WTC11 (cell line): ENCODE measurements at regions not wholly inside any gene's neighbourhood (a gene's known extent, or its start where the extent isn't known, plus 50 kb on each side); places are given as distances from the start of the nearest gene placed in this dataset.

Source experiments
- HMGA2 ChIP-seq: fragments of 250-450 bp; sonication (Bioruptor Pico); IDR thresholded peaks from 2 replicates; pipeline ENCODE4 v1.4.0; 2021; ENCODE audit warnings: mild to moderate bottlenecking, moderate library complexity
- JUN ChIP-seq: sonication (generic); formaldehyde crosslinking; IDR thresholded peaks from 2 replicates; pipeline ENCODE4 v1.8.0; 2023; ENCODE audit warnings: mild to moderate bottlenecking, missing genetic modification reagents
- NFE2L1 ChIP-seq: sonication (generic); formaldehyde crosslinking; IDR thresholded peaks from 2 replicates; pipeline ENCODE4 v1.8.1; 2023; ENCODE audit warnings: missing genetic modification reagents
- OVOL2 ChIP-seq: fragments of 250-450 bp; sonication (Bioruptor Pico); IDR thresholded peaks from 2 replicates; pipeline ENCODE4 v1.9.0; 2021; ENCODE audit warnings: mild to moderate bottlenecking, borderline replicate concordance
- TEAD4 ChIP-seq: sonication (generic); formaldehyde crosslinking; IDR thresholded peaks from 2 replicates; pipeline ENCODE4 v1.8.0; 2022; ENCODE audit warnings: mild to moderate bottlenecking, missing genetic modification reagents
- TF ChIP-seq, protein P1 (sequence below): fragments of 200-600 bp; IDR thresholded peaks from 2 replicates; pipeline ENCODE4 v1.8.0; 2022; ENCODE audit warnings: antibody characterized with exemption
- TF ChIP-seq, protein P2 (sequence below): fragments of 250-450 bp; sonication (Bioruptor Pico); IDR thresholded peaks from 2 replicates; pipeline ENCODE4 v1.9.0; 2021; ENCODE audit warnings: mild to moderate bottlenecking
- TF ChIP-seq, protein P3 (sequence below): sonication (generic); formaldehyde crosslinking; IDR thresholded peaks from 2 replicates; pipeline ENCODE4 v1.8.1; 2022; ENCODE audit warnings: low read depth, missing genetic modification reagents, borderline replicate concordance
- TF ChIP-seq, protein P4 (sequence below): sonication (generic); formaldehyde crosslinking; IDR thresholded peaks from 2 replicates; pipeline ENCODE4 v1.8.0; 2022; ENCODE audit warnings: mild to moderate bottlenecking, missing genetic modification reagents

DNA sequence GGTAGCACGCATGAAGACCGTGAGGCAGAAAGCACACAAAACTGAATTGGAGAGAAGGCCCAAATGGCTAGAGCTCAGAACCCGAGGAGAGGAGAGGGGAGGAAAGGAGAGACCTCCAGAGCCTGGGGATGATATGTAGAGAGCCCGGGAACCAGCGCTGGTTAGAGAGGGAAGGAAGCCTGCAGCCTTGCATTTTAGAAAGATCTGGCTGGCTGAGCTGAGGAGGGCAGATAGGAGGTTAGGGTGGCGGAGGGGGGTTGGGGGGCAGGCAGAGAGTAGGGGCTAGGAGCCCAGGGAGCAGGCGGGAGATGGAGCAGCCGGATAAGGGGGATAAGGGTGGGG, 127.2 kb downstream of the C9orf50 start:
- TF ChIP-seq, protein P1, sequence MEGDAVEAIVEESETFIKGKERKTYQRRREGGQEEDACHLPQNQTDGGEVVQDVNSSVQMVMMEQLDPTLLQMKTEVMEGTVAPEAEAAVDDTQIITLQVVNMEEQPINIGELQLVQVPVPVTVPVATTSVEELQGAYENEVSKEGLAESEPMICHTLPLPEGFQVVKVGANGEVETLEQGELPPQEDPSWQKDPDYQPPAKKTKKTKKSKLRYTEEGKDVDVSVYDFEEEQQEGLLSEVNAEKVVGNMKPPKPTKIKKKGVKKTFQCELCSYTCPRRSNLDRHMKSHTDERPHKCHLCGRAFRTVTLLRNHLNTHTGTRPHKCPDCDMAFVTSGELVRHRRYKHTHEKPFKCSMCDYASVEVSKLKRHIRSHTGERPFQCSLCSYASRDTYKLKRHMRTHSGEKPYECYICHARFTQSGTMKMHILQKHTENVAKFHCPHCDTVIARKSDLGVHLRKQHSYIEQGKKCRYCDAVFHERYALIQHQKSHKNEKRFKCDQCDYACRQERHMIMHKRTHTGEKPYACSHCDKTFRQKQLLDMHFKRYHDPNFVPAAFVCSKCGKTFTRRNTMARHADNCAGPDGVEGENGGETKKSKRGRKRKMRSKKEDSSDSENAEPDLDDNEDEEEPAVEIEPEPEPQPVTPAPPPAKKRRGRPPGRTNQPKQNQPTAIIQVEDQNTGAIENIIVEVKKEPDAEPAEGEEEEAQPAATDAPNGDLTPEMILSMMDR = no peak
- TF ChIP-seq, protein P2, sequence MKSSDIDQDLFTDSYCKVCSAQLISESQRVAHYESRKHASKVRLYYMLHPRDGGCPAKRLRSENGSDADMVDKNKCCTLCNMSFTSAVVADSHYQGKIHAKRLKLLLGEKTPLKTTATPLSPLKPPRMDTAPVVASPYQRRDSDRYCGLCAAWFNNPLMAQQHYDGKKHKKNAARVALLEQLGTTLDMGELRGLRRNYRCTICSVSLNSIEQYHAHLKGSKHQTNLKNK (CRISPR knock-in tag) = no peak
- TF ChIP-seq, protein P3, sequence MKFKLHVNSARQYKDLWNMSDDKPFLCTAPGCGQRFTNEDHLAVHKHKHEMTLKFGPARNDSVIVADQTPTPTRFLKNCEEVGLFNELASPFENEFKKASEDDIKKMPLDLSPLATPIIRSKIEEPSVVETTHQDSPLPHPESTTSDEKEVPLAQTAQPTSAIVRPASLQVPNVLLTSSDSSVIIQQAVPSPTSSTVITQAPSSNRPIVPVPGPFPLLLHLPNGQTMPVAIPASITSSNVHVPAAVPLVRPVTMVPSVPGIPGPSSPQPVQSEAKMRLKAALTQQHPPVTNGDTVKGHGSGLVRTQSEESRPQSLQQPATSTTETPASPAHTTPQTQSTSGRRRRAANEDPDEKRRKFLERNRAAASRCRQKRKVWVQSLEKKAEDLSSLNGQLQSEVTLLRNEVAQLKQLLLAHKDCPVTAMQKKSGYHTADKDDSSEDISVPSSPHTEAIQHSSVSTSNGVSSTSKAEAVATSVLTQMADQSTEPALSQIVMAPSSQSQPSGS (CRISPR knock-in tag) = no peak
- TF ChIP-seq, protein P4, sequence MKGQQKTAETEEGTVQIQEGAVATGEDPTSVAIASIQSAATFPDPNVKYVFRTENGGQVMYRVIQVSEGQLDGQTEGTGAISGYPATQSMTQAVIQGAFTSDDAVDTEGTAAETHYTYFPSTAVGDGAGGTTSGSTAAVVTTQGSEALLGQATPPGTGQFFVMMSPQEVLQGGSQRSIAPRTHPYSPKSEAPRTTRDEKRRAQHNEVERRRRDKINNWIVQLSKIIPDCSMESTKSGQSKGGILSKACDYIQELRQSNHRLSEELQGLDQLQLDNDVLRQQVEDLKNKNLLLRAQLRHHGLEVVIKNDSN (CRISPR knock-in tag) = no peak
- TF ChIP-seq TEAD4 (CRISPR knock-in tag) (no peak), HMGA2 (CRISPR knock-in tag) (no peak), NFE2L1 (CRISPR knock-in tag) (no peak), JUN (no peak), OVOL2 (no peak)
